GM13977 (cell line): ENCODE measurements at regions not wholly inside any gene's neighbourhood (a gene's known extent, or its start where the extent isn't known, plus 50 kb on each side); places are given as distances from the start of the nearest gene placed in this dataset.
"Not testable (repeated sequence)": the region's sequence is repeated elsewhere in the genome, so short reads cannot be mapped to it uniquely, and the experiment has no call there.

Source experiments
- DNase-seq: peaks from one replicate; pipeline ENCODE4 v3.0.0; 2012; ENCODE audit warnings: low spot score
- in situ Hi-C: fragments of 300-500 bp; cut with MboI; formaldehyde crosslinking; loops from one replicate; pipeline ENCODE4 v1.12.0; 2022; ENCODE audit warnings: low sequenced_read_pairs, low pct_unique_long_range_greater_than_20kb, mixed read lengths, inconsistent platforms; ENCODE audit not compliant: unreplicated experiment
- TF ChIP-seq, protein P1 (sequence below): IDR thresholded peaks from 2 replicates; pipeline ENCODE4 v1.5.1; 2012; ENCODE audit warnings: mild to moderate bottlenecking, control low read depth; ENCODE audit not compliant: insufficient read depth; ENCODE audit errors: extremely low read depth, missing control alignments

DNA sequence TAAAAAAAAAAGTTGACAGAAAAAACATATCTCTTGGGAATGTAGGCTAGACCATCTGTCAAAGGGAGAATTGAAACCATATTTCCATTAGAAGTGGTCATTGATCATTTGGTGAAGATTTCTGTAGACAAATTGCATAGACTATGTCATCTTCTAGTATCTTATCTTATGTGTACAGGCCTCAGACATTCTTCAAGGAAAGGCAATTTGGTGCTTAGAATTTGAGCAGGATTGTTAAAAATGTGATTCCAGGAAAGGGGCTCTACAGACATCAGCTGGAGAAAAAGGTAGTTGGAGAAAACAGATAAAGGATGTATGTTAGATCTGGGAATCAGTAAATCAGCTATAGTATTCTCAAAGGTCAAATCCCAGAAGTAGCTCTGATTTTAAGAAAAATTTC is 627.1 kb downstream of the TMTC2 start:
- in situ Hi-C loops: no loop called here
- TF ChIP-seq, protein P1, sequence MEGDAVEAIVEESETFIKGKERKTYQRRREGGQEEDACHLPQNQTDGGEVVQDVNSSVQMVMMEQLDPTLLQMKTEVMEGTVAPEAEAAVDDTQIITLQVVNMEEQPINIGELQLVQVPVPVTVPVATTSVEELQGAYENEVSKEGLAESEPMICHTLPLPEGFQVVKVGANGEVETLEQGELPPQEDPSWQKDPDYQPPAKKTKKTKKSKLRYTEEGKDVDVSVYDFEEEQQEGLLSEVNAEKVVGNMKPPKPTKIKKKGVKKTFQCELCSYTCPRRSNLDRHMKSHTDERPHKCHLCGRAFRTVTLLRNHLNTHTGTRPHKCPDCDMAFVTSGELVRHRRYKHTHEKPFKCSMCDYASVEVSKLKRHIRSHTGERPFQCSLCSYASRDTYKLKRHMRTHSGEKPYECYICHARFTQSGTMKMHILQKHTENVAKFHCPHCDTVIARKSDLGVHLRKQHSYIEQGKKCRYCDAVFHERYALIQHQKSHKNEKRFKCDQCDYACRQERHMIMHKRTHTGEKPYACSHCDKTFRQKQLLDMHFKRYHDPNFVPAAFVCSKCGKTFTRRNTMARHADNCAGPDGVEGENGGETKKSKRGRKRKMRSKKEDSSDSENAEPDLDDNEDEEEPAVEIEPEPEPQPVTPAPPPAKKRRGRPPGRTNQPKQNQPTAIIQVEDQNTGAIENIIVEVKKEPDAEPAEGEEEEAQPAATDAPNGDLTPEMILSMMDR: no peak
- no peak for DNase-seq

- no peak for DNase-seq
- in situ Hi-C loops: no loop called here
- TF ChIP-seq, protein P1: no peak
Observed at GRCh38 chr12:83313322-83313721, 626.6 kb downstream of the TMTC2 start.

DNA sequence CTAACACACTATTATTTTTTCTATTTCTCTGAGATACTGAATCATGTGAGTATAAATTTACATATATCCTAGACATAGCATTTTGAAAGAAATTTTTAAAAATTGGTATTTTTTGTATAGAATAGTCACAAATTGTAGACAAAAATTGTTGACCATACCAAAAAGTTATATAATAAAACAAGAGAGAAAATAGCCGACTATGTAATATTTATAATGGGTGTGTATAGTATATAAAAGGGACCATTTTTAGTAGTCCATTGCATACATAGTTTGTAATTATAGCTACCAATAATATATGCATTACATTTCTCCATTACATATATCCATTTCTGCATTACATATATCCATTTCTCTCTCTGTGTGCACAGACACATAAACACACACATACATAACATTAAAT is 590.2 kb downstream of the TMTC2 start:
- TF ChIP-seq, protein P1: no peak
- no peak for DNase-seq
- in situ Hi-C loops: no loop called here

- DNase-seq: no peak
- in situ Hi-C loops: no loop called here
- TF ChIP-seq, protein P1: no peak
Observed at GRCh38 chr12:83271201-83271600, 584.5 kb downstream of the TMTC2 start.

- TF ChIP-seq, protein P1: no peak
- in situ Hi-C loops: no loop called here
- DNase-seq: no peak
Observed at GRCh38 chr12:83265808-83266207, 579.1 kb downstream of the TMTC2 start.

DNA sequence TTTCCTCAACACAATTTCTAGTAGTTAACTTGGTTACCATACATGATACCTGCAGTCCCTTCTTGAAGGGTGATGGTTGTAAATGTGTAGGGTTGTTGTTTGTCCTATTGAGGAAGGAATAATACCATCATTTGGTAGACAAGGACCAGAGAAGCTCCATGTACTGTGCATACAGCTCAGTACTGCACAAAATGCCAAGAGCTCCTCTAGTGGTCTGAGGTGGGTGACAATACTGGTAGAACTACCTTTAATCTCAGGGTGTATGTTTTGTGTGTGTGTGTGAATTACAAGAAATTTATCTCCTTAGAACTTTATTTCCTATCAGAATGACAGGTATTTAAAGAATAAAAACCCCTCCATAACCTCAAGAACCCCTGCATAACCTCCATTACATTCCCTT is 575.3 kb downstream of the TMTC2 start:
- DNase-seq: no peak
- in situ Hi-C loops: no loop called here
- TF ChIP-seq, protein P1: no peak

- DNase-seq, in situ Hi-C loops: not testable (repeated sequence)
Observed at GRCh38 chr12:83260126-83260525, 573.4 kb downstream of the TMTC2 start.

- TF ChIP-seq, protein P1: no peak
- in situ Hi-C loops: no loop called here
- no peak for DNase-seq
Observed at GRCh38 chr12:83257726-83258125, 571.0 kb downstream of the TMTC2 start.
